Stimulated activated CD8-positive, alpha-beta memory T cell treated with anti-CD3 and anti-CD28 coated beads, Interleukin-4, amount 100 ng/mL, for 1 hour (primary cell): ENCODE measurements at regions not wholly inside any gene's neighbourhood (a gene's known extent, or its start where the extent isn't known, plus 50 kb on each side); places are given as distances from the start of the nearest gene placed in this dataset.

Experiments used
- DNase-seq, 2 donors: peaks; one replicate each; pipeline ENCODE4 v3.0.0-alpha.2; 2020; ENCODE audit warnings: low read depth in 2 of 2, low spot score in 1 of 2

- DNase-seq = no peak
Measured at GRCh38 chr7:68444956-68445355, 1153.3 kb upstream of the AUTS2 start.

GRCh38 chr7:68446183-68446582 lies 1152.1 kb upstream of the AUTS2 start:
- no peak for DNase-seq

- no peak for DNase-seq
Measured at GRCh38 chr7:68449099-68449498, 1149.2 kb upstream of the AUTS2 start.

GRCh38 chr7:68449816-68450215 lies 1148.5 kb upstream of the AUTS2 start:
- DNase-seq = no peak

GRCh38 chr7:68454931-68455330 lies 1143.3 kb upstream of the AUTS2 start:
- DNase-seq = no peak

GRCh38 chr7:68456469-68456868 lies 1141.8 kb upstream of the AUTS2 start:
- no peak for DNase-seq

- no peak for DNase-seq
Measured at GRCh38 chr7:68457481-68457880, 1140.8 kb upstream of the AUTS2 start.

- DNase-seq = no peak
Measured at GRCh38 chr7:68458010-68458908, 1140.0 kb upstream of the AUTS2 start.

- DNase-seq = no peak
Measured at GRCh38 chr7:68461430-68461829, 1136.8 kb upstream of the AUTS2 start.

GRCh38 chr7:68470836-68471435 lies 1127.3 kb upstream of the AUTS2 start:
- DNase-seq = no peak

GRCh38 chr7:68472688-68473087 lies 1125.6 kb upstream of the AUTS2 start:
- no peak for DNase-seq

GRCh38 chr7:68474661-68475216 lies 1123.5 kb upstream of the AUTS2 start:
- no peak for DNase-seq

GRCh38 chr7:68476966-68477365 lies 1121.3 kb upstream of the AUTS2 start:
- no peak for DNase-seq

GRCh38 chr7:68478326-68478725 lies 1119.9 kb upstream of the AUTS2 start:
- no peak for DNase-seq

- no peak for DNase-seq
Measured at GRCh38 chr7:68482800-68483199, 1115.5 kb upstream of the AUTS2 start.

- no peak for DNase-seq
Measured at GRCh38 chr7:68484731-68485130, 1113.5 kb upstream of the AUTS2 start.

GRCh38 chr7:68485253-68485917 lies 1112.9 kb upstream of the AUTS2 start:
- no peak for DNase-seq

- no peak for DNase-seq
Measured at GRCh38 chr7:68488341-68489060, 1109.8 kb upstream of the AUTS2 start.

GRCh38 chr7:68491523-68492358 lies 1106.5 kb upstream of the AUTS2 start:
- no peak for DNase-seq

GRCh38 chr7:68492359-68492690 lies 1106.0 kb upstream of the AUTS2 start:
- DNase-seq = no peak
